ENCODE measurements at regions not wholly inside any gene's neighbourhood (a gene's known extent, or its start where the extent isn't known, plus 50 kb on each side); places are given as distances from the start of the nearest gene placed in this dataset.

- no peak for TF ChIP-seq CTCF (conservative IDR thresholded peaks at IDR 0.05)
- no peak for TF ChIP-seq ZFX (IDR thresholded peaks at IDR 0.05)
These were observed 313.1 kb downstream of the GALC start for GRCh38 chr14:87679866-87680265.

All from C4-2B (cell line).